SIG-M5 treated with dmso at 0.1 percent for 504 hours (cell line): ENCODE measurements at regions not wholly inside any gene's neighbourhood (a gene's known extent, or its start where the extent isn't known, plus 50 kb on each side); places are given as distances from the start of the nearest gene placed in this dataset.
A peak's percentile ranks its signal among the peaks of the same experiment; 100 is the strongest.

Experiments
- DNase-seq: peaks from one replicate; lab custom pipeline; 2025; ENCODE audit not compliant: unreplicated experiment; lab: John Stamatoyannopoulos, UW

GRCh38 chr16:86663685-86664521 is 85.6 kb downstream of the FOXL1 start:
- no peak for DNase-seq

- no peak for DNase-seq
Measured at GRCh38 chr16:86664522-86665318, 86.4 kb downstream of the FOXL1 start.

- no peak for DNase-seq
Measured at GRCh38 chr16:86665319-86665675, 86.9 kb downstream of the FOXL1 start.

DNA sequence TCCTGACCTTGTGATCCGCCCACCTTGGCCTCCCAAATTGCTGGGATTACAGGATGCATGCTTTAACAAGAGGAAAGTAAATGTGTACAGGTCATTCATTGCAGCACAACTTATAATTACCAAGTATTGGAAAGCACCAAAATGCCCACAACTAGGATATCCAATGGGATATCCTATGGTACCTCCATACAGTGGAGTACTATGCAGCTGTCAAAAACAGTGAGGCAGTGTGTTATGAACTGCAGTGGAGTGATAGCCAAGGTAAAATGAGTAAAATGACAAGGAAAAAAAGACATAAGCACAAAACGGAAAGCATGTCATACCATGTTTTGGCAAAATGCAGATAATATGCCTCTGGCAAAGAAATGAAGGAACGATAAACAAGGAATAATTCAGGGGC is 87.6 kb downstream of the FOXL1 start:
- no peak for DNase-seq

DNA sequence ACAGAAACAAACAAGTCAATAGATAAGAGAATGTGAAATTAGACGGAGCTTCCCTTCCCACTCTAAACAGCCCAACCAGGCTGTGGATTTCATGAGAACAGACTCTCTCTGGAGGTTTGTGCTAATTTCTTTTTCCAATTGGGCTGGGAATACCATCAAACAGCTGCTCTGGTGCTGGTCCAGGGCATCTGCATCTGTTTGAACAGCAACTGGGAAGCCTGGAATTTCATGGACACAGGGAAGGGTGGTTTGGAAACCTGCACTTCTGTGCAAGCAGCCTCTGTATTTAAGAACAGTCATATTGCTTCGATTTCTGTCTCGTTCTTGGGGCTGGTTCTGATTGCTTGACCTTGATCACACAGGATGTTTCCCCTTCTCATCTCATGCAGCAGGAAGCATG is 88.7 kb downstream of the FOXL1 start:
- DNase-seq: no peak

- peak; percentile 3 for DNase-seq
Measured at GRCh38 chr16:86668136-86668910, 90.0 kb downstream of the FOXL1 start.

DNA sequence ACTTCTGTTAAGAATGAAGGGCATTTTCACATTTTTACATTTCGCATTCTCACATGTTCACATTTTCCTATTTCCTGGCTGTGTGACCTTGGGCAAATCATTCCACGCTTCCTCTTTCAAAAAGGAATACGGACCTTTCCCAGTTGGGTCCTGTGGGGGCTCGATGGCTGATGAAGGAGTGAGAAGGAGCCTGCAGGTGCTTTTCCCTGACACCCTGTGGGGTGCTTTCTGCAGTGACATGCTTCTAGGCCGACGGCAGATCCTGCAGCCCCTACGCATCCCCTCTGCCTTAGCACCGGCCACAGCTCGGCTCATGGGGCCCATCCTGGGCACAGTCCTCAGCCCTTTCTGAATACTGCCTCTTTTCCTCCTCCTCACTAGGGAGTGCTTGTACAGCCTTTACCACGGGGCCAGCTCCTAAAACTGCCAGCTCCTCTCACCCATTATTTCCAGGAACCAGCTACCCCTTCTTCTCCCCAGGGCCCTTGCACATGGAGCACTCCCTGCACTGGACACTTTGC is 91.0 kb downstream of the FOXL1 start:
- DNase-seq: no peak

DNA sequence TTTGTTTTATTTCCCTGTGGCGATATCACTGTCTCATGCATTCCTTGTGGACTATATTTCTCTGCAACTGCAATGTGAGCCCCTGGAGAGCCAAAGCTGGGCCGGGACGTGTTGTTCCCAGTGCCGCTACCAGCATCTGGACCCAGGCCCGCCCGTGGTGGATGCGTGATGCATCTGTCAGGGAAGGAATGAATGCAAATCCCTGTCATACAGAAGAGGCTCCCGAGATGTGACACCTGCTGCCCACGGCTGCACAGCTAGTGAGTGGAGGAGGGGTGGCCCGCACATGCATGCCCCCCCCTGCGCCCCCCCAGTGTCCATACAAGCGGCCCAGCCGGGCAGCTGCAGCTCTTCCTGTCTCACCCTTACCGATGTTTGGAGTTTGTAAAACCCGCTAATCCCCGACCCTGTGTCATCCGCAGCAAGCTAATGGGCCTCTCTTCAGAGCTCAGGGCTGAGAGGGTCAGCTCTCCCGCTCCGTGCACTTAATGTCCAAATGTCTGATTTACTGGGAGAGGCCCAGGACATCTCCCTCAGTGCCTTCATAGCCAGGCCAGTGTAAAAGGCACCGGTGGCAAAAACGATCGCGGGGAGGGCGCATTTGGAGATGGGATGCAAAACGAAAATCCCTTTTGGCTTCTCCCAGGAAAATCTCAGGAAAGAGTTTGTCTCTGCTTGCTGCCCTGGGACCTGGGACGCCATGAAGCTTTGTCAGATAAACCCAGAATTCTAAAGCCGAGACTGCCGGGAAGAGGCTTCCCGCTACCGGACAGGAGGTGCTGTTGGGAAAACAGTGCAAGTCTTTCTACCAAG is 91.8 kb downstream of the FOXL1 start:
- DNase-seq: no peak

- DNase-seq: no peak
Measured at GRCh38 chr16:86670750-86671234, 92.4 kb downstream of the FOXL1 start.

GRCh38 chr16:86671486-86672178 is 93.3 kb downstream of the FOXL1 start:
- DNase-seq: no peak

- no peak for DNase-seq
Measured at GRCh38 chr16:86672179-86672863, 94.0 kb downstream of the FOXL1 start.

DNA sequence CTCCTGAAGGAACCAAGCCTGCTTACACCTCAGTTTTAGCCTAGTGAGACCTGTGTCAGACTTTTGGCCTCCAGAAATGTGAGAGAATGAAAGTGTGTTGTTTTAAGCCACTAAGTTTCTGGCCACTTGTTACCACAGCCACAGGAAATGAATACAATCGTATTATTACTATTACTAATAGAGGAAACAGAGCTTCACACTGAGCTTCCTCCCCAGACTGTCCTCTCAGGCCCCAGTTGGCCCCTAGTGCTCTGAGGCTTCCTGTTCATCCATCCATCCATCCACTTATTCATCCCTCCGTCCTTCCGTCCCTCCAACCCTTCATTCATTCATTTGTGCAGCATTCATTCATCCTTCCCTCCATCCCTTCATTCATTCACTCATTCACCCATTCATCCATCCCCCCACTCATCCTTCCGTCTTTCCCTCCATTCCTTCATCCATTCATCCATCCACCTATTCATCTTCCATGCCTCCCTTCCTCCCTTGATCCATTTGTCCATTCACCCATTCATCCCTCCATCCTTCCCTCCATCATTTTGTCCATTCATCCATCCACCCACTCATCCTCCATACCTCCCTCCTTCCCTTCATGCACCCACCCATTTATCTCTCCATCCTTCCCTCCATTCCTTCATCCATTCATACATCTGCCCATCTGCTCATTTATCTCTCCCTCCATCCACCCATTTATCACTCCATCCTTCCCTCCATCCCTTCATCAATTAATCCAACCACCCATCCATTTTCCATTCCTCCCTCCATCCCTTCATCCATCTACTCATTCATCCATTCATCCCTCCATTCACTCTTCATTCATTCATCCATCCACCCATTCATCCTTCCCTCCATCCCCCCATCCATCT is 95.0 kb downstream of the FOXL1 start:
- no peak for DNase-seq

DNA sequence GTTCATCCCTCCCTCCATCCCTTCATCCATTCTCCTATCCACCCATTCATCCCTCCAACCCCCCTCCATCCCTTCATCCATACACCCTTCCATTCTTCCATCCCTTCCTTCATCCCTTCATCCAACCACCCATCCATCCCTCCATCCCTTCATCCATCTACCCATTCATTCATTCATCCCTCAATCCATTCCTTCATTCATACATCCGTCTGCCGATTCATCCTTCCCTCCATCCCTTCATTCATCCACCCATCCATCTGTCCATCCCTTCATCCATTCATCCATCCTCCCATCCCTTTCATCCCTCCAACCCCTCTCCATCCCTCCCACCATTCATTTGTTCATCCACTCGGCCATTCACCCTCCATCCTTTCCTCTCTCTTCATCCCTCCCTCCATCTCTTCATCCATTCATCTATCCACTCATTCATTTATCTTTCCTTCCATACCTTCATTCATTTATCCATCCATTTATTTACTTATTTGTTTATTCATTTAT is 95.7 kb downstream of the FOXL1 start:
- DNase-seq: no peak

GRCh38 chr16:86676254-86676670 is 97.9 kb downstream of the FOXL1 start:
- DNase-seq: no peak

DNA sequence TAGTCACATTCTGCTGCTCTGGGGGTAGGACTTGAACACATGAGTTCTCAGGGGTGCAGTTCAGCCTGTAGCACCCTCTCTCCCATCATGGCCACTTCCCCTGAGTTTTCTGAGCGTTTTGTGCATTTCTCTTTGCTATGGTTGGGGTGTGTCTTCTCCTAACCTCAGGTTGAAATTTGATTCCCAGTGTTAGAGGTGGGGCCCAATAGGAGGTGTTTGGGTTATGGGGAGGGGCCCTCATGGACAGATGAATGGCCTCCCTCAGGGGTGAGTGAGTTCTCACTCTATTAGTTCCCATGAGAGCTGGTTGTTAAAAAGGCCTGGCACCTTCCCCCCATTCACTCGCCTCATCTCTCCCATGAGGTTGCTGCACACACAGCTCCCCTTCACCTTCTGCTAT is 101.1 kb downstream of the FOXL1 start:
- no peak for DNase-seq

DNA sequence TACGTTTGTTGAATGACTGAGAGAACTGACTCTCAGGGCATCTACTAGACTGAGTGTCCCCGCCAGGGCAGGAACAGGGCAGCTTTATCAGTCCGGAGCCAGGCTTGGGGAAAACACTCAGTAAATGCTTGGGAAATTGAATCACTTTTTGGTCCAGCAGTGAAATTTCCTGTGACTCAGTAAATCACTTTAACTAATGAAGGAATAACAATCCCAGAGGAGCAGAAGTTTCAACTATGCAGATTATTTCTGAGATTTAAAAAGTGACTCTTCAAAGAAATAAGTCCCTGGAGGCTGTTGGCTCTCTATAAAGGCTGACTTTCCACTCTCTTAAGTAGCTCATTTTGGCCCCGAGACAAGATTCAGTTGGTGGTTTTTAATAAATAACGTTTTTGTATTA is 101.8 kb downstream of the FOXL1 start:
- no peak for DNase-seq

- no peak for DNase-seq
Measured at GRCh38 chr16:86680661-86681030, 102.3 kb downstream of the FOXL1 start.
